ENCODE measurements at regions not wholly inside any gene's neighbourhood (a gene's known extent, or its start where the extent isn't known, plus 50 kb on each side); places are given as distances from the start of the nearest gene placed in this dataset.

GRCh38 chr14:71408362-71409030, 501.2 kb downstream of the PCNX1 start:
- Histone ChIP-seq H3K27me3 (replicated peaks; ENCODE audit: insufficient read depth) (no peaks in the 10 kb centered on the region), H3K27ac (peak overlapping the region; percentile 18 to 19), H3K4me3 (no peak overlapping the region), H3K9me3 (no peaks in the 10 kb centered on the region), H3K36me3 (no peaks in the 10 kb centered on the region), H3K4me1 (ENCODE audit: control insufficient read depth in 1 of 2, low read depth in 2 of 2) (peaks cover 6 to 32% of the 10 kb centered on the region in 2 donors)
- ATAC-seq (ENCODE audit: insufficient number of reproducible peaks, low FRiP score, low read depth) = no peak
- DNase-seq (ENCODE audit: low spot score) = no peak
- TF ChIP-seq CTCF (IDR thresholded peaks at IDR 0.05) = no peak

- H3K9me3 ChIP-seq = no peaks in the 10 kb centered on the region
- no peak overlapping the region for H3K4me3 ChIP-seq
- DNase-seq (ENCODE audit: low spot score) (no peak), ATAC-seq (ENCODE audit: insufficient number of reproducible peaks, low FRiP score, low read depth) (no peak)
- H3K27me3 ChIP-seq (replicated peaks; ENCODE audit: insufficient read depth) = no peaks in the 10 kb centered on the region
- peaks cover 6 to 40% of the 10 kb centered on the region in 2 donors for H3K4me1 ChIP-seq (ENCODE audit: control insufficient read depth in 1 of 2, low read depth in 2 of 2)
- H3K27ac ChIP-seq = no peak overlapping the region
- no peak for TF ChIP-seq CTCF (IDR thresholded peaks at IDR 0.05)
- H3K36me3 ChIP-seq = no peaks in the 10 kb centered on the region
Measured at GRCh38 chr14:71410578-71411284, 503.5 kb downstream of the PCNX1 start.

GRCh38 chr14:71411285-71411595, 504.0 kb downstream of the PCNX1 start:
- ATAC-seq (ENCODE audit: insufficient number of reproducible peaks, low FRiP score, low read depth) = no peak
- Histone ChIP-seq H3K27ac (no peak overlapping the region), H3K4me3 (no peak overlapping the region), H3K36me3 (no peaks in the 10 kb centered on the region), H3K4me1 (ENCODE audit: control insufficient read depth in 1 of 2, low read depth in 2 of 2) (peaks cover 6 to 42% of the 10 kb centered on the region in 2 donors), H3K9me3 (no peaks in the 10 kb centered on the region), H3K27me3 (replicated peaks; ENCODE audit: insufficient read depth) (no peaks in the 10 kb centered on the region)
- no peak for TF ChIP-seq CTCF (IDR thresholded peaks at IDR 0.05)
- no peak for DNase-seq (ENCODE audit: low spot score)

- no peak for TF ChIP-seq CTCF (IDR thresholded peaks at IDR 0.05)
- no peaks in the 10 kb centered on the region for H3K27me3 ChIP-seq (replicated peaks; ENCODE audit: insufficient read depth)
- no peaks in the 10 kb centered on the region for H3K9me3 ChIP-seq
- no peak overlapping the region for H3K4me3 ChIP-seq
- no peak overlapping the region for H3K27ac ChIP-seq
- H3K36me3 ChIP-seq = no peaks in the 10 kb centered on the region
- DNase-seq (ENCODE audit: low spot score) = no peak
- peaks cover 6 to 42% of the 10 kb centered on the region in 2 donors for H3K4me1 ChIP-seq (ENCODE audit: control insufficient read depth in 1 of 2, low read depth in 2 of 2)
- ATAC-seq (ENCODE audit: insufficient number of reproducible peaks, low FRiP score, low read depth) = no peak
Measured at GRCh38 chr14:71411738-71412137, 504.5 kb downstream of the PCNX1 start.

- Histone ChIP-seq H3K9me3 (no peaks in the 10 kb centered on the region), H3K4me3 (no peak overlapping the region), H3K4me1 (ENCODE audit: control insufficient read depth in 1 of 2, low read depth in 2 of 2) (peaks cover 6 to 29% of the 10 kb centered on the region in 2 donors), H3K27ac (no peak overlapping the region), H3K27me3 (replicated peaks; ENCODE audit: insufficient read depth) (no peaks in the 10 kb centered on the region), H3K36me3 (no peaks in the 10 kb centered on the region)
- ATAC-seq (ENCODE audit: insufficient number of reproducible peaks, low FRiP score, low read depth) (no peak), DNase-seq (ENCODE audit: low spot score) (no peak)
- TF ChIP-seq CTCF (IDR thresholded peaks at IDR 0.05) = no peak
Measured at GRCh38 chr14:71414631-71415403, 507.6 kb downstream of the PCNX1 start.
